Smooth muscle cell (in vitro differentiated cells): ENCODE measurements at regions not wholly inside any gene's neighbourhood (a gene's known extent, or its start where the extent isn't known, plus 50 kb on each side); places are given as distances from the start of the nearest gene placed in this dataset.

Source experiments
- DNase-seq: peaks from one replicate; lab custom pipeline; 2025; ENCODE audit not compliant: unreplicated experiment; lab: John Stamatoyannopoulos, UW
- H2AFZ ChIP-seq: fragments of 200-600 bp; sonication (generic); 2 replicates; pipeline ENCODE4 v1.6.0; 2016; ENCODE audit warnings: antibody characterized with exemption, low read depth, mild to moderate bottlenecking
- H3F3A ChIP-seq: fragments of 200-600 bp; sonication (generic); 2 replicates; pipeline ENCODE4 v1.6.0; 2017; ENCODE audit warnings: antibody characterized with exemption, low read depth
- H3K27ac ChIP-seq: fragments of 200-600 bp; sonication (generic); 2 replicates; pipeline ENCODE4 v1.5.1; 2016; ENCODE audit warnings: low read depth, mild to moderate bottlenecking
- H3K27me3 ChIP-seq: fragments of 200-600 bp; sonication (generic); 2 replicates; pipeline ENCODE4 v1.6.1; 2016; ENCODE audit warnings: low read depth, mild to moderate bottlenecking
- H3K36me3 ChIP-seq: fragments of 200-600 bp; sonication (generic); 2 replicates; pipeline ENCODE4 v1.5.1; 2016; ENCODE audit warnings: low read depth
- H3K4me1 ChIP-seq: fragments of 200-600 bp; sonication (generic); 2 replicates; pipeline ENCODE4 v1.5.1; 2016; ENCODE audit warnings: low read depth
- H3K4me2 ChIP-seq: fragments of 200-600 bp; sonication (generic); 2 replicates; pipeline ENCODE4 v1.6.0; 2016; ENCODE audit warnings: mild to moderate bottlenecking
- H3K4me3 ChIP-seq: fragments of 200-600 bp; sonication (generic); 2 replicates; pipeline ENCODE4 v1.5.1; 2016; ENCODE audit warnings: mild to moderate bottlenecking
- H3K79me2 ChIP-seq: fragments of 200-600 bp; sonication (generic); 2 replicates; pipeline ENCODE4 v1.6.0; 2016; ENCODE audit warnings: low read depth, mild to moderate bottlenecking
- H3K9ac ChIP-seq: fragments of 200-600 bp; sonication (generic); 2 replicates; pipeline ENCODE4 v1.6.0; 2016; ENCODE audit warnings: low read depth
- H3K9me3 ChIP-seq: fragments of 200-600 bp; sonication (generic); replicated peaks from 2 replicates; pipeline ENCODE4 v1.5.1; 2016; ENCODE audit warnings: low read depth
- H4K20me1 ChIP-seq: fragments of 200-600 bp; sonication (generic); 2 replicates; pipeline ENCODE4 v1.6.0; 2016; ENCODE audit warnings: low read depth
- WGBS: methylation state at CpG from one replicate; pipeline ENCODE4 v1.1.7; 2016; ENCODE audit warnings: low lambda C conversion rate; 5-methylcytosine and 5-hydroxymethylcytosine counted together
- TF ChIP-seq, protein P1 (sequence below): fragments of 200-600 bp; sonication (generic); IDR thresholded peaks from 2 replicates; pipeline ENCODE4 v1.5.1; 2017; ENCODE audit warnings: borderline replicate concordance, mild to moderate bottlenecking, antibody characterized with exemption; ENCODE audit not compliant: insufficient read depth, poor library complexity, severe bottlenecking

DNA sequence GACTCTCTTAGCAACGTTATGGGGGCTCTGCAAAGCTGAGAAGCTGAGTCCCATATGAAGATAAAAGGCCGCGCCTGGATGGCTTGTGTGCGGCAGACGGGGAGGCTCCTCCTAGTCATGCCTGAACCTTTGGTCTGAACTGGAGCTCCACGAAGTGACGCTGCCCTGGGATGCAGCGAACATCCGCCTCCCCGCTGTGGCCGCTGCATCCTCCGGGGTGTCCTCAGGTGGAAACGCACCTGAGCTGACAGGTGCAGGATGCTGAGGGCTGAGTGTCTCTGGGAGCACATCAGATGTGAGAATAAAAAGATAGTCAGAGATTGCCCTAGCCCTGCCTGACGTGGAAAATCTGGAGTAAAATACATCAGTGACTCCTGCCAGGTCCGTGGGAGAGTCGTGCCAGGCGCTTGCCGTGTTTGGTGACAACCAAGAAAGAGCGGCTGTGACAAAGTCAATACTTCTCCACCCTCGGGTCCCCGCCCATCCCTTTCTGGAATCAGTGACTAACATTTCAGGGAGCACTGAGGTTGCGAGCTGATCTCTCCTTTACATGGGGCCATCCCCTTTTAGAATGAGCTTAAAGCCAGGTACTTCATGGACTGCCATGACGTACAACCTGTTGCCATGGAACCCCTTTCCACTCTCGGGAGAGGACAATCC is 162.8 kb upstream of the AFDN start:
- Histone ChIP-seq H4K20me1 (no peaks in the 10 kb centered on the region), H3K9me3 (no peaks in the 10 kb centered on the region), H3K79me2 (no peaks in the 10 kb centered on the region), H3K9ac (no peak overlapping the region), H3K27ac (no peak overlapping the region), H3K4me1 (peaks cover 4% of the 10 kb centered on the region), H3F3A (no peaks in the 10 kb centered on the region), H2AFZ (no peak overlapping the region), H3K27me3 (no peaks in the 10 kb centered on the region), H3K36me3 (no peaks in the 10 kb centered on the region), H3K4me3 (no peak overlapping the region), H3K4me2 (no peak overlapping the region)
- WGBS = 92% methylated on average over 24 of the region's 24 CpGs
- TF ChIP-seq, protein P1, sequence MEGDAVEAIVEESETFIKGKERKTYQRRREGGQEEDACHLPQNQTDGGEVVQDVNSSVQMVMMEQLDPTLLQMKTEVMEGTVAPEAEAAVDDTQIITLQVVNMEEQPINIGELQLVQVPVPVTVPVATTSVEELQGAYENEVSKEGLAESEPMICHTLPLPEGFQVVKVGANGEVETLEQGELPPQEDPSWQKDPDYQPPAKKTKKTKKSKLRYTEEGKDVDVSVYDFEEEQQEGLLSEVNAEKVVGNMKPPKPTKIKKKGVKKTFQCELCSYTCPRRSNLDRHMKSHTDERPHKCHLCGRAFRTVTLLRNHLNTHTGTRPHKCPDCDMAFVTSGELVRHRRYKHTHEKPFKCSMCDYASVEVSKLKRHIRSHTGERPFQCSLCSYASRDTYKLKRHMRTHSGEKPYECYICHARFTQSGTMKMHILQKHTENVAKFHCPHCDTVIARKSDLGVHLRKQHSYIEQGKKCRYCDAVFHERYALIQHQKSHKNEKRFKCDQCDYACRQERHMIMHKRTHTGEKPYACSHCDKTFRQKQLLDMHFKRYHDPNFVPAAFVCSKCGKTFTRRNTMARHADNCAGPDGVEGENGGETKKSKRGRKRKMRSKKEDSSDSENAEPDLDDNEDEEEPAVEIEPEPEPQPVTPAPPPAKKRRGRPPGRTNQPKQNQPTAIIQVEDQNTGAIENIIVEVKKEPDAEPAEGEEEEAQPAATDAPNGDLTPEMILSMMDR = no peak
- DNase-seq = no peak

GRCh38 chr6:167664678-167665660 is 161.7 kb upstream of the AFDN start:
- Histone ChIP-seq H3K4me2 (no peak overlapping the region), H3K9ac (no peak overlapping the region), H3K27ac (no peak overlapping the region), H3K36me3 (no peaks in the 10 kb centered on the region), H3F3A (no peaks in the 10 kb centered on the region), H3K27me3 (no peaks in the 10 kb centered on the region), H3K4me3 (no peak overlapping the region), H3K79me2 (no peaks in the 10 kb centered on the region), H4K20me1 (no peaks in the 10 kb centered on the region), H2AFZ (no peak overlapping the region), H3K9me3 (no peaks in the 10 kb centered on the region), H3K4me1 (peaks cover 4% of the 10 kb centered on the region)
- TF ChIP-seq, protein P1 = no peak
- WGBS = 84% methylated on average over 15 of the region's 15 CpGs
- no peak for DNase-seq

DNA sequence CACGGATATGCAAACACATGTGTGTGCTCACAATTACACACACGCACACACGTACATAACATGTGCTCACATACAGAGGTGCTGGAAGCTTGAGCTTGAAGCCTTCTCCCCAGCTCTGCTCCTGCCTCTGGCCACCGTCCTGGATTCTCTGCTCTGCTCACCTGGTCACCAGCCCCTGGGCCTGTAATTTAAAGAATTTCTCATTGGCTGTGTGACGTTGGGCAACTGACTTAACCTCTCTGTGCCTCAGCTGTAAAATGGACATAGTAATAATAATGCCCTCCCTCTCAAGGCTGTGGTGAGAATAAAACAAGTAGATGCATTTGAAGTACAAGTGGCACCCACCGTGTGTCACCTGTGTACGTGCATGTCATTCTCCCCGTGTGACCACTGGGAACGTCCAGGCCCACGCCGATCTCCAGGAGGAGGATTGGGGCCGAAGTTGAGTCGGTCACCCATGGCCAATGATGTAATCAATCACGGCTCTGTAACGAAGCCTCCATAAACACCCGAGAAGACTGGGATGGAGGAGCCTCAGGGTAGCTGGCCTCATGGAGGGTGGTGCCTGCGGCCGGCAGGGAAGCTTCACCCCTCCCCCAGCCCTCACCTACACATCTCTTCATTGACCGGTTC is 160.9 kb upstream of the AFDN start:
- no peak overlapping the region for H3K4me2 ChIP-seq
- H3K9me3 ChIP-seq = no peaks in the 10 kb centered on the region
- H3K9ac ChIP-seq = no peak overlapping the region
- H4K20me1 ChIP-seq = no peaks in the 10 kb centered on the region
- TF ChIP-seq, protein P1 = no peak
- peaks cover 4% of the 10 kb centered on the region for H3K4me1 ChIP-seq
- no peak overlapping the region for H2AFZ ChIP-seq
- 93% methylated on average over 19 of the region's 19 CpGs for WGBS
- no peak overlapping the region for H3K27ac ChIP-seq
- H3K36me3 ChIP-seq = no peaks in the 10 kb centered on the region
- DNase-seq = no peak
- no peaks in the 10 kb centered on the region for H3K27me3 ChIP-seq
- peaks cover 5% of the 10 kb centered on the region for H3F3A ChIP-seq
- H3K79me2 ChIP-seq = no peaks in the 10 kb centered on the region
- H3K4me3 ChIP-seq = no peak overlapping the region
